ENCODE measurements at regions not wholly inside any gene's neighbourhood (a gene's known extent, or its start where the extent isn't known, plus 50 kb on each side); places are given as distances from the start of the nearest gene placed in this dataset.

DNA sequence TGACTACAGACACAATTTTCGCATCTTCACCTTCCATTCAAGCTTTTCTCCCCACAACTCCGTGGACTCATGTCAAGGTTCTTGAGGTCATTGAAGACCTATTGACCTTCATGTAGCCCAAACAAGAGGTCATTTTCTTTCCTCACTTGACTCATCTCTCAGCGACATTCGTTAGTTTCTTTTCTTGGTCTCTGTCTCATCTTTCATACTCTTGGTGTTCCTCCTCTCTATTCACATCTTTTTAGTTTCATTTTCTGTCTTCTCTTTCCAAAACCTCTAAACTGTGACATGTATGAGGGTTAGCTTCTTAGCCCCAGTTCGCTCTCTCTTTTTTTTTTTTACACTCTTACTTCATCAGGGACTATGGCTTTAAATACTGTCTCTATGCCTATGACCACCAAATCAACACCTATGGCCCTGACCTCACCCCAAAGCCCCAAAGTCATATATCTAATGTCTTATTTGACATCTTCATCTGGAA, 128.6 kb upstream of the BACH2 start:
- no peak for DNase-seq

DNA sequence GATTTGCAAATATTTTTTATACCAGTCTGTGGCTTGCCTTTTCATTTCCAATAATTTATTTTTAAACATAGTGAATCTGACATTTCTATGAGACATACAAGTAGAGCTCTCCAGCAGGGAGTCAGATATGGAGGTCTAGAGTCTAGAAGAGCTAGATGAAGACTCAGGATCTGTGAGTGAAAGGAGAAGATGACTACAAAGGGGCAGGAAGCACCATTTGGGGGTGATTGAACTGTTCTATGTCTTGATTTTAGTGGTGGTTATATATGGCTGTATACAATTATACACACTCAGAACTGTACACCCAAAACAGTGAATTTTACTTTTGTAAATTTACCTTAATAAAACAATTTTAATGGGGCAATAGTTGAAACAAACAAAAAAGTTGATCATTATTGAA, 127.9 kb upstream of the BACH2 start:
- Histone ChIP-seq H3K27me3 (ENCODE audit: control insufficient read depth, insufficient read depth, low read length, poor library complexity, severe bottlenecking) (no peaks in the 10 kb centered on the region), H3K9ac (ENCODE audit: extremely low read depth, low read length, poor library complexity, severe bottlenecking) (no peak overlapping the region), H3K36me3 (ENCODE audit: control insufficient read depth, insufficient read depth, low read length) (no peaks in the 10 kb centered on the region), H3K27ac (ENCODE audit: low read depth, low read length) (no peak overlapping the region), H3K9me3 (ENCODE audit: control insufficient read depth, low read length) (peaks cover 14% of the 10 kb centered on the region), H3K4me3 (ENCODE audit: low read length) (no peak overlapping the region), H3K4me1 (ENCODE audit: control insufficient read depth, insufficient read depth, low read length) (no peaks in the 10 kb centered on the region)
- no peak for DNase-seq
- TF ChIP-seq, protein P1, sequence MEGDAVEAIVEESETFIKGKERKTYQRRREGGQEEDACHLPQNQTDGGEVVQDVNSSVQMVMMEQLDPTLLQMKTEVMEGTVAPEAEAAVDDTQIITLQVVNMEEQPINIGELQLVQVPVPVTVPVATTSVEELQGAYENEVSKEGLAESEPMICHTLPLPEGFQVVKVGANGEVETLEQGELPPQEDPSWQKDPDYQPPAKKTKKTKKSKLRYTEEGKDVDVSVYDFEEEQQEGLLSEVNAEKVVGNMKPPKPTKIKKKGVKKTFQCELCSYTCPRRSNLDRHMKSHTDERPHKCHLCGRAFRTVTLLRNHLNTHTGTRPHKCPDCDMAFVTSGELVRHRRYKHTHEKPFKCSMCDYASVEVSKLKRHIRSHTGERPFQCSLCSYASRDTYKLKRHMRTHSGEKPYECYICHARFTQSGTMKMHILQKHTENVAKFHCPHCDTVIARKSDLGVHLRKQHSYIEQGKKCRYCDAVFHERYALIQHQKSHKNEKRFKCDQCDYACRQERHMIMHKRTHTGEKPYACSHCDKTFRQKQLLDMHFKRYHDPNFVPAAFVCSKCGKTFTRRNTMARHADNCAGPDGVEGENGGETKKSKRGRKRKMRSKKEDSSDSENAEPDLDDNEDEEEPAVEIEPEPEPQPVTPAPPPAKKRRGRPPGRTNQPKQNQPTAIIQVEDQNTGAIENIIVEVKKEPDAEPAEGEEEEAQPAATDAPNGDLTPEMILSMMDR (conservative IDR thresholded peaks at IDR 0.05): no peak
- Mint-ChIP-seq H3K9me3 (peaks cover 11% of the 10 kb centered on the region), H3K4me1 (no peaks in the 10 kb centered on the region), H3K27me3 (ENCODE audit: insufficient read depth) (peaks cover 3% of the 10 kb centered on the region), H3K36me3 (ENCODE audit: low read depth) (no peaks in the 10 kb centered on the region), H3K4me3 (no peak overlapping the region), H3K27ac (no peak overlapping the region)

More for the DNA sequence above, 128.6 kb upstream of the BACH2 start:
- Histone ChIP-seq H3K9ac (ENCODE audit: extremely low read depth, low read length, poor library complexity, severe bottlenecking) (no peak overlapping the region), H3K36me3 (ENCODE audit: control insufficient read depth, insufficient read depth, low read length) (no peaks in the 10 kb centered on the region), H3K27ac (ENCODE audit: low read depth, low read length) (no peak overlapping the region), H3K4me1 (ENCODE audit: control insufficient read depth, insufficient read depth, low read length) (no peaks in the 10 kb centered on the region), H3K9me3 (ENCODE audit: control insufficient read depth, low read length) (peaks cover 20% of the 10 kb centered on the region), H3K27me3 (ENCODE audit: control insufficient read depth, insufficient read depth, low read length, poor library complexity, severe bottlenecking) (no peaks in the 10 kb centered on the region), H3K4me3 (ENCODE audit: low read length) (no peak overlapping the region)
- H3K36me3 Mint-ChIP-seq (ENCODE audit: low read depth): no peaks in the 10 kb centered on the region
- H3K27ac Mint-ChIP-seq: no peak overlapping the region
- peaks cover 17% of the 10 kb centered on the region for H3K9me3 Mint-ChIP-seq
- no peaks in the 10 kb centered on the region for H3K4me1 Mint-ChIP-seq
- TF ChIP-seq, protein P1 (conservative IDR thresholded peaks at IDR 0.05): no peak
- WGBS, 2 experiments (ENCODE audit: insufficient coverage in 1 of 2, insufficient read length in 1 of 2): 93 to 98% methylated on average over 4 to 5 of the region's 5 CpGs
- no peak overlapping the region for H3K4me3 Mint-ChIP-seq
- peaks cover 3% of the 10 kb centered on the region for H3K27me3 Mint-ChIP-seq (ENCODE audit: insufficient read depth)

DNA sequence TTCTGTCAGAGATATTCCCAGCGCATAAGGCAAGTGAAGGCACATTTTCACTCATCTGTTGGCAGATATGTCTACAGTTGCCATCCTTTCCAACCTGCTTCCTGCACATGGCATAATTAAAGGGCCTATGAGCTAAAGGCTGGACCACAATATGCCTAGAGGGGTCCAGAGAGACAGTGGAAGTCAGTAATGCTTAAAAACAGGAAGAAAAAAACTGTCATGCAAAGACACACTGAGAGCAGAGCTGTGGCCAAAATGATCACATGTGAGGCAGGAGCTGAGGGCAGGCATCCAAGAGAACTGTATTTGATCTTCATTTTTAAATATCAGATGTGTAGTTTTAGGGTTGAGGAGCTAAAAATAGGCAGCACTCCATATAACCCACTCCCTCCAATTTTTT, 125.0 kb upstream of the BACH2 start:
- Mint-ChIP-seq H3K27me3 (ENCODE audit: insufficient read depth) (peaks cover 3% of the 10 kb centered on the region), H3K36me3 (ENCODE audit: low read depth) (no peaks in the 10 kb centered on the region), H3K27ac (no peak overlapping the region), H3K4me3 (no peak overlapping the region), H3K9me3 (no peaks in the 10 kb centered on the region), H3K4me1 (no peaks in the 10 kb centered on the region)
- no peak overlapping the region for H3K27ac ChIP-seq (ENCODE audit: low read depth, low read length)
- no peaks in the 10 kb centered on the region for H3K36me3 ChIP-seq (ENCODE audit: control insufficient read depth, insufficient read depth, low read length)
- H3K27me3 ChIP-seq (ENCODE audit: control insufficient read depth, insufficient read depth, low read length, poor library complexity, severe bottlenecking): no peaks in the 10 kb centered on the region
- H3K9ac ChIP-seq (ENCODE audit: extremely low read depth, low read length, poor library complexity, severe bottlenecking): no peak overlapping the region
- H3K4me3 ChIP-seq (ENCODE audit: low read length): no peak overlapping the region
- H3K9me3 ChIP-seq (ENCODE audit: control insufficient read depth, low read length): no peaks in the 10 kb centered on the region
- no peaks in the 10 kb centered on the region for H3K4me1 ChIP-seq (ENCODE audit: control insufficient read depth, insufficient read depth, low read length)
- DNase-seq: no peak
- 95 to 100% methylated on average over 1 of the region's 1 CpG for WGBS, 2 experiments (ENCODE audit: insufficient coverage in 1 of 2, insufficient read length in 1 of 2)
- TF ChIP-seq, protein P1 (conservative IDR thresholded peaks at IDR 0.05): no peak
